Neural progenitor cell (in vitro differentiated cells): ENCODE measurements at regions not wholly inside any gene's neighbourhood (a gene's known extent, or its start where the extent isn't known, plus 50 kb on each side); places are given as distances from the start of the nearest gene placed in this dataset.

Experiments
- DNase-seq: peaks from one replicate; pipeline ENCODE4 v3.0.0-alpha.2; 2016; ENCODE audit warnings: low spot score
- H2AFZ ChIP-seq: fragments of 200-600 bp; sonication (generic); replicated peaks from 2 replicates; pipeline ENCODE4 v1.6.1; 2016; ENCODE audit warnings: antibody characterized with exemption
- H3F3A ChIP-seq: fragments of 200-600 bp; sonication (generic); 2 replicates; pipeline ENCODE4 v1.6.1; 2016; ENCODE audit warnings: antibody characterized with exemption, low read depth
- H3K27ac ChIP-seq: fragments of 200-600 bp; sonication (generic); 2 replicates; pipeline ENCODE4 v1.5.1; 2016; ENCODE audit warnings: mild to moderate bottlenecking
- H3K27me3 ChIP-seq: fragments of 200-600 bp; sonication (generic); 2 replicates; pipeline ENCODE4 v1.6.1; 2016; ENCODE audit warnings: mild to moderate bottlenecking, moderate library complexity
- H3K36me3 ChIP-seq: fragments of 200-600 bp; sonication (generic); 2 replicates; pipeline ENCODE4 v1.5.1; 2016
- H3K4me1 ChIP-seq: fragments of 200-600 bp; sonication (generic); 2 replicates; pipeline ENCODE4 v1.6.1; 2016; ENCODE audit warnings: mixed run types
- H3K4me2 ChIP-seq: fragments of 200-600 bp; sonication (generic); 2 replicates; pipeline ENCODE4 v1.6.1; 2016
- H3K4me3 ChIP-seq: fragments of 200-600 bp; sonication (generic); 2 replicates; pipeline ENCODE4 v1.5.1; 2016
- H3K79me2 ChIP-seq: fragments of 200-600 bp; sonication (generic); 2 replicates; pipeline ENCODE4 v1.6.1; 2016; ENCODE audit warnings: low read depth
- H3K9ac ChIP-seq: fragments of 200-600 bp; sonication (generic); 2 replicates; pipeline ENCODE4 v1.6.1; 2016
- H3K9me3 ChIP-seq: fragments of 200-600 bp; sonication (generic); 2 replicates; pipeline ENCODE4 v1.5.1; 2016; ENCODE audit warnings: low read depth
- H4K20me1 ChIP-seq: fragments of 200-600 bp; sonication (generic); 2 replicates; pipeline ENCODE4 v1.6.1; 2016; ENCODE audit warnings: low read depth
- H3K27ac Mint-ChIP-seq: 3 replicates; pipeline ENCODE4 v1.8.0; 2021; ENCODE audit warnings: mixed read lengths
- H3K27me3 Mint-ChIP-seq: 2 replicates; pipeline ENCODE4 v1.8.0; 2022; ENCODE audit warnings: low read depth, mild to moderate bottlenecking, inconsistent platforms, moderate library complexity, mixed read lengths; ENCODE audit not compliant: insufficient read depth
- H3K36me3 Mint-ChIP-seq: 3 replicates; pipeline ENCODE4 v1.8.0; 2021; ENCODE audit warnings: mixed read lengths
- H3K4me1 Mint-ChIP-seq: 3 replicates; pipeline ENCODE4 v1.8.0; 2021; ENCODE audit warnings: mixed read lengths
- H3K4me3 Mint-ChIP-seq: 3 replicates; pipeline ENCODE4 v1.8.0; 2021; ENCODE audit warnings: mild to moderate bottlenecking, moderate library complexity, mixed read lengths
- H3K9me3 Mint-ChIP-seq: 3 replicates; pipeline ENCODE4 v1.8.0; 2020; ENCODE audit warnings: mixed read lengths
- EZH2 ChIP-seq: fragments of 200-600 bp; sonication (generic); IDR thresholded peaks from 2 replicates; pipeline ENCODE4 v1.6.1; 2017; ENCODE audit warnings: antibody characterized with exemption, mild to moderate bottlenecking, moderate library complexity
- EZH2phosphoT487 ChIP-seq: fragments of 200-600 bp; sonication (generic); IDR thresholded peaks from 2 replicates; pipeline ENCODE4 v1.6.1; 2017; ENCODE audit warnings: antibody characterized with exemption
- TF ChIP-seq, protein P1 (sequence below): fragments of 200-600 bp; sonication (generic); IDR thresholded peaks from 2 replicates; pipeline ENCODE4 v1.5.1; 2017; ENCODE audit warnings: antibody characterized with exemption, mild to moderate bottlenecking

DNA sequence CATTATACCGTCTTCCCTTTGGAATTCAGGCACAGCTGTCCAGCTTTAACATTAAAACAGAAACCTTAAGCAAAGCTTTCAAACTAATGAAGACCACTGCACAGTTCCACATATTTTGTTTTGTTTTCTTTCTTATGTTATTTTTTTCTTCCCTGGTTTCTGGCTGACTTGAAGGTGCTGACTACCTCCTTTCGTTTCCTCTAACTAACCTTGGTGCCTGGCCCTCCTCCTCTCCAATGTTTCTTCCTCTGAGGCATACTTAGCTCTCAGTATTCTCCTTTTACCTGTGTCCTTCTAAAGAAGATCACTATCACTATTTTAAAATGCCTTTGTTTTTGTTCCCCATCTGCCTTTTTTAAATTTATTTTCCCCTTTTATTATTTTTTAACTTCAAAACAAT, 433.3 kb upstream of the SPHKAP start:
- no peaks in the 10 kb centered on the region for H4K20me1 ChIP-seq
- H3K27ac ChIP-seq = no peak overlapping the region
- H3K4me3 ChIP-seq = no peak overlapping the region
- H3K79me2 ChIP-seq = no peaks in the 10 kb centered on the region
- H3F3A ChIP-seq = no peaks in the 10 kb centered on the region
- H3K27me3 ChIP-seq = no peaks in the 10 kb centered on the region
- no peak overlapping the region for H3K27ac Mint-ChIP-seq
- DNase-seq = no peak
- H3K36me3 ChIP-seq = no peaks in the 10 kb centered on the region
- no peaks in the 10 kb centered on the region for H3K4me1 Mint-ChIP-seq
- H3K9ac ChIP-seq = no peak overlapping the region
- no peaks in the 10 kb centered on the region for H3K9me3 Mint-ChIP-seq
- H3K36me3 Mint-ChIP-seq = no peaks in the 10 kb centered on the region
- H3K27me3 Mint-ChIP-seq = peaks cover 2% of the 10 kb centered on the region
- H3K4me2 ChIP-seq = no peak overlapping the region
- no peak overlapping the region for H3K4me3 Mint-ChIP-seq
- TF ChIP-seq EZH2phosphoT487 = no peak
- no peak for TF ChIP-seq EZH2
- TF ChIP-seq, protein P1, sequence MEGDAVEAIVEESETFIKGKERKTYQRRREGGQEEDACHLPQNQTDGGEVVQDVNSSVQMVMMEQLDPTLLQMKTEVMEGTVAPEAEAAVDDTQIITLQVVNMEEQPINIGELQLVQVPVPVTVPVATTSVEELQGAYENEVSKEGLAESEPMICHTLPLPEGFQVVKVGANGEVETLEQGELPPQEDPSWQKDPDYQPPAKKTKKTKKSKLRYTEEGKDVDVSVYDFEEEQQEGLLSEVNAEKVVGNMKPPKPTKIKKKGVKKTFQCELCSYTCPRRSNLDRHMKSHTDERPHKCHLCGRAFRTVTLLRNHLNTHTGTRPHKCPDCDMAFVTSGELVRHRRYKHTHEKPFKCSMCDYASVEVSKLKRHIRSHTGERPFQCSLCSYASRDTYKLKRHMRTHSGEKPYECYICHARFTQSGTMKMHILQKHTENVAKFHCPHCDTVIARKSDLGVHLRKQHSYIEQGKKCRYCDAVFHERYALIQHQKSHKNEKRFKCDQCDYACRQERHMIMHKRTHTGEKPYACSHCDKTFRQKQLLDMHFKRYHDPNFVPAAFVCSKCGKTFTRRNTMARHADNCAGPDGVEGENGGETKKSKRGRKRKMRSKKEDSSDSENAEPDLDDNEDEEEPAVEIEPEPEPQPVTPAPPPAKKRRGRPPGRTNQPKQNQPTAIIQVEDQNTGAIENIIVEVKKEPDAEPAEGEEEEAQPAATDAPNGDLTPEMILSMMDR = no peak
- H3K4me1 ChIP-seq = no peaks in the 10 kb centered on the region
- H3K9me3 ChIP-seq = no peaks in the 10 kb centered on the region
- H2AFZ ChIP-seq = no peak overlapping the region

DNA sequence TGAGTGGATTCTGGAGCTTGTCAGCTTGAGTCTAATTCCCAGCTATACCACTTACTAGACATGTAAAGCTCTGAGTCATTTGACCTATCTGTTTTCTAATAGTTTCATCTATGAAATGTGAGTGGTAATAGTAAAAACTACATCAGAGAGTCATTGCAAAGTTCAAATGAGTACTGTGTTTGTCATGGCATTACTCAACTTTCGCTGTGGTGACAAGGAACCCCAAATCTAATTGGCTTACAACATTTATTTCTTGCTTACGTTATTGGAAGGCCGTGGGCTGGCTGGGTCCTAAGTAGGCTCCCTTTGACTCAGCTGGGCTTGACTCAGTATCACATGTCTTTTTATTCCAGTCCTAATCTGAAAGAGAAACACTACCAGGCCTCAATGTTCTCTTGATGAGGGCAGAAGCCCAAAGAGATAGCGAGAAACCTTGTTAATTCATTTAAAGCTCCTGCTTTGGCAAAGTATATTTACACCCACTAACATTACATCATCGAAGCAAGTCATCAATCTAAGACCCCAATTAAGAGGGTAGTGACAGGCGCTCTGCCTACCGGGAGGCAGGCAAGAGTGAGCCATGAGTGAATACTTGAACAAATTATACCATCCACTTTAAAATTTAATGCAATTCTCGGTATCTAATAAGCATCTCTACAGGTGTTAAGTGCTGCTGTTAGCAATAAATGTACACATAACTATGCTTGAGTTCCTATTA, 431.8 kb upstream of the SPHKAP start:
- no peak overlapping the region for H3K27ac ChIP-seq
- Mint-ChIP-seq H3K9me3 (peaks cover under 1% of the 10 kb centered on the region), H3K36me3 (no peaks in the 10 kb centered on the region), H3K27me3 (peaks cover 2% of the 10 kb centered on the region), H3K27ac (no peak overlapping the region), H3K4me3 (no peak overlapping the region), H3K4me1 (no peaks in the 10 kb centered on the region)
- no peaks in the 10 kb centered on the region for H3K79me2 ChIP-seq
- no peaks in the 10 kb centered on the region for H3K9me3 ChIP-seq
- H3K4me2 ChIP-seq = no peak overlapping the region
- no peaks in the 10 kb centered on the region for H3K4me1 ChIP-seq
- H3K4me3 ChIP-seq = no peak overlapping the region
- no peak for DNase-seq
- H3K9ac ChIP-seq = no peak overlapping the region
- TF ChIP-seq, protein P1 = no peak
- TF ChIP-seq EZH2phosphoT487 (no peak), EZH2 (no peak)
- H3K36me3 ChIP-seq = no peaks in the 10 kb centered on the region
- H4K20me1 ChIP-seq = no peaks in the 10 kb centered on the region
- no peak overlapping the region for H2AFZ ChIP-seq
- H3F3A ChIP-seq = no peaks in the 10 kb centered on the region
- H3K27me3 ChIP-seq = no peaks in the 10 kb centered on the region

- no peak for DNase-seq
- no peaks in the 10 kb centered on the region for H4K20me1 ChIP-seq
- H3K36me3 Mint-ChIP-seq = no peaks in the 10 kb centered on the region
- no peaks in the 10 kb centered on the region for H3K27me3 ChIP-seq
- H2AFZ ChIP-seq = no peak overlapping the region
- H3K36me3 ChIP-seq = no peaks in the 10 kb centered on the region
- no peaks in the 10 kb centered on the region for H3K79me2 ChIP-seq
- H3K9me3 Mint-ChIP-seq = peaks cover 5% of the 10 kb centered on the region
- no peaks in the 10 kb centered on the region for H3K27me3 Mint-ChIP-seq
- no peak overlapping the region for H3K27ac Mint-ChIP-seq
- H3K4me2 ChIP-seq = no peak overlapping the region
- H3K9ac ChIP-seq = no peak overlapping the region
- no peaks in the 10 kb centered on the region for H3K9me3 ChIP-seq
- TF ChIP-seq, protein P1 = no peak
- TF ChIP-seq EZH2phosphoT487 (no peak), EZH2 (no peak)
- no peak overlapping the region for H3K4me3 Mint-ChIP-seq
- no peaks in the 10 kb centered on the region for H3F3A ChIP-seq
- no peaks in the 10 kb centered on the region for H3K4me1 ChIP-seq
- H3K27ac ChIP-seq = no peak overlapping the region
- H3K4me1 Mint-ChIP-seq = no peaks in the 10 kb centered on the region
- H3K4me3 ChIP-seq = no peak overlapping the region
Measured at GRCh38 chr2:228611171-228611570, 429.7 kb upstream of the SPHKAP start.
